ENCODE measurements at regions not wholly inside any gene's neighbourhood (a gene's known extent, or its start where the extent isn't known, plus 50 kb on each side); places are given as distances from the start of the nearest gene placed in this dataset.

DNA sequence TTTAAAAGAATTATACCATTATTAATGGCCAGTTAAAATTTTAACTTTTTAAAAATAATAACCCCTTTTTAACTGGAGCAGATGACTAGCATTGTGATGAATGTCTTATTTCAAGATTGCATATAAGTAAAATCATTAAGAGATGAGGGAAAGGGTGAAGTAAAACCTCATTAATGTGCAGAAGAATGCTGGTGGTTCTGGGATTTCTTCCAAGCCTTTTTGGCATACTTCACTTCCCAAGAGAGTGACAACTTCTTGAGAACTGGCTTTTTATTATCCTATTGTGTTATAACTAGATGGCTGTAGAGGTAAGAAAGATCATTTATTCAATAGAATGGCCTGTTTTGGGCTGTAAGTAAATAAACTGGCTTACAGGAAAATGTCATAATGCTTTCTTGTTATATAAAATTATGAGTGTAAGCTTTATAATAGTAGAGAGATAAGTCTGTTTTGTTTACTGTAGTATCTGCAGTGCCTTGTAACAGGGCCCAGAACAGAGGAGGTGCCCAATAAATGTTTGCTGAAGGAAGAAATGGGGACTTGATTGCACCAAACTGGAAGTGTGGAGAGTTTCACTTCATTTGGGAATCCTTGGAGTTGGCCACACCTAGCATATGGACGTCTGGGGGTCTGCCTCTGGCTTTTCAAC, 242.9 kb upstream of the PITX2 start:
- WGBS, 2 experiments (ENCODE audit: insufficient coverage in 1 of 2, insufficient read length in 1 of 2) = 80 to 86% methylated on average over 1 of the region's 1 CpG
- Histone ChIP-seq H3K4me1 (ENCODE audit: control insufficient read depth, insufficient read depth, low read length) (no peaks in the 10 kb centered on the region), H3K36me3 (ENCODE audit: control insufficient read depth, insufficient read depth, low read length) (no peaks in the 10 kb centered on the region), H3K9me3 (ENCODE audit: control insufficient read depth, low read length) (no peaks in the 10 kb centered on the region), H3K27ac (ENCODE audit: low read depth, low read length) (no peak overlapping the region), H3K9ac (ENCODE audit: extremely low read depth, low read length, poor library complexity, severe bottlenecking) (no peak overlapping the region), H3K4me3 (ENCODE audit: low read length) (no peak overlapping the region), H3K27me3 (ENCODE audit: control insufficient read depth, insufficient read depth, low read length, poor library complexity, severe bottlenecking) (no peaks in the 10 kb centered on the region)
- Mint-ChIP-seq H3K27ac (no peak overlapping the region), H3K4me1 (no peaks in the 10 kb centered on the region), H3K9me3 (no peaks in the 10 kb centered on the region), H3K27me3 (ENCODE audit: insufficient read depth) (no peaks in the 10 kb centered on the region), H3K4me3 (no peak overlapping the region), H3K36me3 (ENCODE audit: low read depth) (no peaks in the 10 kb centered on the region)
- no peak for DNase-seq
- TF ChIP-seq, protein P1, sequence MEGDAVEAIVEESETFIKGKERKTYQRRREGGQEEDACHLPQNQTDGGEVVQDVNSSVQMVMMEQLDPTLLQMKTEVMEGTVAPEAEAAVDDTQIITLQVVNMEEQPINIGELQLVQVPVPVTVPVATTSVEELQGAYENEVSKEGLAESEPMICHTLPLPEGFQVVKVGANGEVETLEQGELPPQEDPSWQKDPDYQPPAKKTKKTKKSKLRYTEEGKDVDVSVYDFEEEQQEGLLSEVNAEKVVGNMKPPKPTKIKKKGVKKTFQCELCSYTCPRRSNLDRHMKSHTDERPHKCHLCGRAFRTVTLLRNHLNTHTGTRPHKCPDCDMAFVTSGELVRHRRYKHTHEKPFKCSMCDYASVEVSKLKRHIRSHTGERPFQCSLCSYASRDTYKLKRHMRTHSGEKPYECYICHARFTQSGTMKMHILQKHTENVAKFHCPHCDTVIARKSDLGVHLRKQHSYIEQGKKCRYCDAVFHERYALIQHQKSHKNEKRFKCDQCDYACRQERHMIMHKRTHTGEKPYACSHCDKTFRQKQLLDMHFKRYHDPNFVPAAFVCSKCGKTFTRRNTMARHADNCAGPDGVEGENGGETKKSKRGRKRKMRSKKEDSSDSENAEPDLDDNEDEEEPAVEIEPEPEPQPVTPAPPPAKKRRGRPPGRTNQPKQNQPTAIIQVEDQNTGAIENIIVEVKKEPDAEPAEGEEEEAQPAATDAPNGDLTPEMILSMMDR (conservative IDR thresholded peaks at IDR 0.05) = no peak

DNA sequence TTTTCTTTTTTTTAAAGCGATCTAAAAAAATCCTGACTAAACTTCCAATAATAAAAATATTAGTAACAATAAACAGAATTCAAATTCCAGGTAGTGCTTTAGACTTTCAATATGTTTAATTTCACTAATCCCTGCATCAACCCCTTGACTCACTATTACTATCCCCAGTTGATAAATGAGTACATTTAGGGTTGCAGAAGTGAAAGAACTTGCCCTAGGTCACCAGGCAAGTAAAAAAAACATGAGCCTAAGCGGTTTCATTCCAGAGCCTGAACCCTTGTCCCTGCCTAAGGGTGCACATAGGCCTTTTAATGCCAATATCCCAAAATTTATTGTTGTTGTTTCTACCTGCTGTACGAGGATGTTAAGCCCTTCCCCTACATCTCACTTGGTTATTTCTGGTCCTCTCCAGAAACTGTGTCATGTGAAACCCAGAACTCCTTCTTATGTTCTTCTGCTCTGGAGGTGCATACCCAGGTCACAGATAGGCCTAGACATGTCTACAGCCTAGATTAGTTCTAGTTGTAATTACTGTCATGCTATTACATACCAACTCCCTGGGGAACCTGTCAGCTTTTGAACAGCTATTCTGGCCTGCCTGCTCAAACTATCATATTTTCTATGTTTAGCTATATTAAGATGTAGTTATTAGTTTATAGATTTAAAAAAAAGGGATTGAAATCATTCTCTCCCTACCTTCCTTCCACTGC, 244.5 kb upstream of the PITX2 start:
- no peak for DNase-seq
- Histone ChIP-seq H3K9ac (ENCODE audit: extremely low read depth, low read length, poor library complexity, severe bottlenecking) (no peak overlapping the region), H3K9me3 (ENCODE audit: control insufficient read depth, low read length) (no peaks in the 10 kb centered on the region), H3K4me1 (ENCODE audit: control insufficient read depth, insufficient read depth, low read length) (no peaks in the 10 kb centered on the region), H3K27me3 (ENCODE audit: control insufficient read depth, insufficient read depth, low read length, poor library complexity, severe bottlenecking) (no peaks in the 10 kb centered on the region), H3K36me3 (ENCODE audit: control insufficient read depth, insufficient read depth, low read length) (no peaks in the 10 kb centered on the region), H3K4me3 (ENCODE audit: low read length) (no peak overlapping the region), H3K27ac (ENCODE audit: low read depth, low read length) (no peak overlapping the region)
- Mint-ChIP-seq H3K4me1 (no peaks in the 10 kb centered on the region), H3K36me3 (ENCODE audit: low read depth) (no peaks in the 10 kb centered on the region), H3K9me3 (peaks cover 2% of the 10 kb centered on the region), H3K4me3 (no peak overlapping the region), H3K27ac (no peak overlapping the region), H3K27me3 (ENCODE audit: insufficient read depth) (no peaks in the 10 kb centered on the region)
- 84 to 86% methylated on average over 1 to 3 of the region's 3 CpGs for WGBS, 2 experiments (ENCODE audit: insufficient coverage in 1 of 2, insufficient read length in 1 of 2)
- TF ChIP-seq, protein P1 (conservative IDR thresholded peaks at IDR 0.05) = no peak

DNA sequence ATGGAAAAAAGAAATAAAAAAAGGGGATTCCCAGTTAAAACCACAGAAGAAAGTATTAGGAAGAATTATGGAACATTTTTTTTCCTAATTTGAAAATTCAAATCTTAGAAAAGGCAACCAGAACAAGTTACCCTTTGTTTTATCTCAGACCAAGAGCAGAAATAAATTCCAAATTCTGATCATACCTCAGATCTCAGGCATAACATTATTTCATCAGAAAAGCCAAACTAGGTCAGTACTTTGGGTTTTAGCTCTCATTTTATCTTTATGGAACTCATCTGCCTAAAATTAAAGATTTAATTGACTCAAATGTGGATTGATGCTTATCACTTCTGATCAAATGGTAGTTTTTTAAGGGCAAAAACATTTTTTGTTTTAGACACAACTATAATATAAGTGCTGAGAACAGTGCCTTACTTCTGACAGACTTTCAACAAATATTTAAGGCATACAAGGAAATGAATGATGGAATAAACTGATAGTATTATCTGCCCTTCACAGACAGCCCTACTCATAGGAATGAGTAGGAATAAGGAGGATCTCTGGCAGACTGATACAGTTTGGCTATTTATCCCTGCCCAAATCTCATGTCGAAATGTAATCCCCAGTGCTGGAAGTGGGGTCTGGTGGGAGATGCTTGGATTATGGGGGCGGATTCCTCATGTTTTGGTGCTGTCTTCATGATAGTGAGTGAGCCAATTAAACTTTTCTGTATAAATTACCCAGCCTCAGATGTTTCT, 245.3 kb upstream of the PITX2 start:
- H3K27ac ChIP-seq (ENCODE audit: low read depth, low read length) = no peak overlapping the region
- H3K27me3 Mint-ChIP-seq (ENCODE audit: insufficient read depth) = no peaks in the 10 kb centered on the region
- peaks cover 2% of the 10 kb centered on the region for H3K9me3 Mint-ChIP-seq
- TF ChIP-seq, protein P1 (conservative IDR thresholded peaks at IDR 0.05) = no peak
- H3K4me1 ChIP-seq (ENCODE audit: control insufficient read depth, insufficient read depth, low read length) = no peaks in the 10 kb centered on the region
- WGBS, 2 experiments (ENCODE audit: insufficient coverage in 1 of 2, insufficient read length in 1 of 2) = 100% methylated on average over 2 of the region's 2 CpGs; no CpG with 5 or more reads in 1 of the 2 experiments
- no peaks in the 10 kb centered on the region for H3K36me3 Mint-ChIP-seq (ENCODE audit: low read depth)
- no peaks in the 10 kb centered on the region for H3K27me3 ChIP-seq (ENCODE audit: control insufficient read depth, insufficient read depth, low read length, poor library complexity, severe bottlenecking)
- H3K27ac Mint-ChIP-seq = no peak overlapping the region
- H3K4me3 ChIP-seq (ENCODE audit: low read length) = no peak overlapping the region
- no peak overlapping the region for H3K9ac ChIP-seq (ENCODE audit: extremely low read depth, low read length, poor library complexity, severe bottlenecking)
- H3K36me3 ChIP-seq (ENCODE audit: control insufficient read depth, insufficient read depth, low read length) = no peaks in the 10 kb centered on the region
- no peak overlapping the region for H3K4me3 Mint-ChIP-seq
- DNase-seq = no peak
- H3K9me3 ChIP-seq (ENCODE audit: control insufficient read depth, low read length) = no peaks in the 10 kb centered on the region
- no peaks in the 10 kb centered on the region for H3K4me1 Mint-ChIP-seq
